ENCODE measurements at regions not wholly inside any gene's neighbourhood (a gene's known extent, or its start where the extent isn't known, plus 50 kb on each side); places are given as distances from the start of the nearest gene placed in this dataset.

DNA sequence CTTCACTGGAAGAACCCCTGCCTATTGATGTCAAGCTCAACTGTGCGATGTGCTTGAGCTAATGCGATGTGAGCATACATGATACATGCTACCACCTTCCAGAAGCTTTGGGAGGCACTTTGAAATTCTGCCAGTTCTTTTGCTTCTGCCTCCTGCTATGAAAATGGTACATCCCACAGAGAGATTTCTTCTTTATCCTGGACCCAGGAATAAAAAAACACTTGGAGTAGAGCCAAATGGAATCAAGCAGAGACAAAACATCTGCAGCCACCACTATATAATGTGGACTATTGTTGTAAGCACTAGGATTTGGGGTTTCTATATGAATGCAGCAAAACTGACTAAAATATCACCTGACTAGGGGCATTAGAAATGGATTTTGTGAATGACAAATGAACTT lies 119.9 kb upstream of the GAP43 start:
- TF ChIP-seq, protein P1, sequence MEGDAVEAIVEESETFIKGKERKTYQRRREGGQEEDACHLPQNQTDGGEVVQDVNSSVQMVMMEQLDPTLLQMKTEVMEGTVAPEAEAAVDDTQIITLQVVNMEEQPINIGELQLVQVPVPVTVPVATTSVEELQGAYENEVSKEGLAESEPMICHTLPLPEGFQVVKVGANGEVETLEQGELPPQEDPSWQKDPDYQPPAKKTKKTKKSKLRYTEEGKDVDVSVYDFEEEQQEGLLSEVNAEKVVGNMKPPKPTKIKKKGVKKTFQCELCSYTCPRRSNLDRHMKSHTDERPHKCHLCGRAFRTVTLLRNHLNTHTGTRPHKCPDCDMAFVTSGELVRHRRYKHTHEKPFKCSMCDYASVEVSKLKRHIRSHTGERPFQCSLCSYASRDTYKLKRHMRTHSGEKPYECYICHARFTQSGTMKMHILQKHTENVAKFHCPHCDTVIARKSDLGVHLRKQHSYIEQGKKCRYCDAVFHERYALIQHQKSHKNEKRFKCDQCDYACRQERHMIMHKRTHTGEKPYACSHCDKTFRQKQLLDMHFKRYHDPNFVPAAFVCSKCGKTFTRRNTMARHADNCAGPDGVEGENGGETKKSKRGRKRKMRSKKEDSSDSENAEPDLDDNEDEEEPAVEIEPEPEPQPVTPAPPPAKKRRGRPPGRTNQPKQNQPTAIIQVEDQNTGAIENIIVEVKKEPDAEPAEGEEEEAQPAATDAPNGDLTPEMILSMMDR (IDR thresholded peaks at IDR 0.05), result no peak
- TF ChIP-seq EP300 (IDR thresholded peaks at IDR 0.05), result no peak

Measured in stomach (tissue), 4 donors.